Peyer's patch (tissue), 4 donors: ENCODE measurements at regions not wholly inside any gene's neighbourhood (a gene's known extent, or its start where the extent isn't known, plus 50 kb on each side); places are given as distances from the start of the nearest gene placed in this dataset.

ENCODE experiments used
- CTCF ChIP-seq, 6 experiments: fragments of 450-650 bp in 4 of 6; fragments of 200-600 bp in 2 of 6; sonication (generic) in 1 of 6; IDR thresholded peaks; one replicate each; pipeline ENCODE4 v1.5.1; 2017 to 2019; ENCODE audit warnings: antibody characterized with exemption in 6 of 6, mild to moderate bottlenecking in 3 of 6, moderate library complexity in 1 of 6
- POLR2A ChIP-seq, 2 donors: fragments of 450-650 bp; IDR thresholded peaks; one replicate each; pipeline ENCODE4 v1.5.1; 2017; ENCODE audit warnings: antibody characterized with exemption in 2 of 2, mild to moderate bottlenecking in 2 of 2, moderate library complexity in 2 of 2

GRCh38 chr3:166663194-166663593, 716.9 kb downstream of the ZBBX start:
- TF ChIP-seq CTCF (IDR thresholded peaks at IDR 0.05) (no peak), POLR2A (IDR thresholded peaks at IDR 0.05) (no peak)
